IMR-90 (cell line): ENCODE measurements at regions not wholly inside any gene's neighbourhood (a gene's known extent, or its start where the extent isn't known, plus 50 kb on each side); places are given as distances from the start of the nearest gene placed in this dataset.

ENCODE experiments used
- ATAC-seq: fragments of 200-7000 bp; cut with Tn5 transposase; 2 replicates; pipeline ENCODE4 v1.9.1; 2020; ENCODE audit warnings: low read depth, mild to moderate bottlenecking, moderate library complexity
- BruUV-seq: library from RNA; stranded (reverse); fragments of 400-500 nt; replicated peaks from 2 replicates; lab custom pipeline; 2021; lab: Mats Ljungman, UMichigan
- CTCF ChIA-PET: fragments of 300-600 bp; formaldehyde crosslinking; extraction: SDS; loops from one replicate; lab custom pipeline; 2021; ENCODE audit warnings: antibody characterized with exemption; lab: Yijun Ruan, JAX
- POLR2A ChIA-PET: fragments of 300-600 bp; sonication (Branson Sonifier 250); formaldehyde crosslinking; loops from one replicate; lab custom pipeline; 2022; ENCODE audit warnings: antibody characterized with exemption; ENCODE audit not compliant: unreplicated experiment; lab: Charles Lee
- DNase-seq: peaks from one replicate; pipeline ENCODE4 v3.0.0; 2013
- H2AFZ ChIP-seq: replicated peaks from 2 replicates; pipeline ENCODE3; 2013; ENCODE audit warnings: low read length, mild to moderate bottlenecking; ENCODE audit not compliant: poor library complexity
- H2AK5ac ChIP-seq: 2 replicates; pipeline ENCODE4 v1.6.1; 2013; ENCODE audit warnings: low read depth, low read length, inconsistent platforms
- H2AK9ac ChIP-seq: replicated peaks from 2 replicates; pipeline ENCODE3; 2013; ENCODE audit warnings: mild to moderate bottlenecking, low read depth, low read length, moderate library complexity; ENCODE audit not compliant: poor library complexity
- H2BK120ac ChIP-seq: 2 replicates; pipeline ENCODE4 v1.6.1; 2013; ENCODE audit warnings: low read depth, low read length, inconsistent platforms
- H2BK15ac ChIP-seq: 3 replicates; pipeline ENCODE4 v1.6.1; 2013; ENCODE audit warnings: low read depth, low read length, inconsistent platforms
- H2BK20ac ChIP-seq: 2 replicates; pipeline ENCODE4 v1.6.1; 2013; ENCODE audit warnings: low read depth, mild to moderate bottlenecking, inconsistent platforms, low read length, moderate library complexity
- H2BK5ac ChIP-seq: 2 replicates; pipeline ENCODE4 v1.6.1; 2013; ENCODE audit warnings: mild to moderate bottlenecking, low read depth, low read length, inconsistent platforms; ENCODE audit not compliant: poor library complexity, severe bottlenecking
- H3K14ac ChIP-seq: replicated peaks from 2 replicates; pipeline ENCODE4 v1.6.1; 2013; ENCODE audit warnings: low read depth, low read length, inconsistent platforms
- H3K18ac ChIP-seq: 2 replicates; pipeline ENCODE4 v1.6.1; 2013; ENCODE audit warnings: low read depth, low read length, control low read depth
- H3K23ac ChIP-seq: 2 replicates; pipeline ENCODE4 v1.6.1; 2013; ENCODE audit warnings: low read depth, low read length, inconsistent platforms
- H3K27ac ChIP-seq: 2 replicates; pipeline ENCODE4 v1.5.1; 2013; ENCODE audit warnings: mild to moderate bottlenecking, control low read depth, low read length; ENCODE audit not compliant: insufficient read depth
- H3K27me3 ChIP-seq: 2 replicates; pipeline ENCODE4 v1.6.1; 2013; ENCODE audit warnings: low read length; ENCODE audit not compliant: control insufficient read depth, insufficient read depth
- H3K36me3 ChIP-seq: 2 replicates; pipeline ENCODE4 v1.6.1; 2013; ENCODE audit warnings: low read length, mixed read lengths; ENCODE audit not compliant: control insufficient read depth, insufficient read depth
- H3K4ac ChIP-seq: 2 replicates; pipeline ENCODE4 v1.6.1; 2013; ENCODE audit warnings: low read depth, low read length, inconsistent platforms
- H3K4me1 ChIP-seq: 2 replicates; pipeline ENCODE4 v1.6.1; 2013; ENCODE audit warnings: low read length, mixed read lengths; ENCODE audit not compliant: control insufficient read depth, insufficient read depth
- H3K4me2 ChIP-seq: 2 replicates; pipeline ENCODE4 v1.6.1; 2013; ENCODE audit warnings: low read depth, mild to moderate bottlenecking, control low read depth, low read length, moderate library complexity
- H3K4me3 ChIP-seq: 2 replicates; pipeline ENCODE4 v1.5.1; 2013; ENCODE audit warnings: low read depth, mild to moderate bottlenecking, control low read depth, low read length, moderate library complexity; ENCODE audit not compliant: insufficient read depth
- H3K56ac ChIP-seq: 2 replicates; pipeline ENCODE4 v1.6.1; 2013; ENCODE audit warnings: low read length, inconsistent platforms; ENCODE audit not compliant: insufficient read depth; ENCODE audit errors: extremely low read depth
- H3K79me1 ChIP-seq, 2 experiments: 2 replicates each; pipeline ENCODE4 v1.6.1; 2013; ENCODE audit warnings: low read length in 2 of 2, inconsistent platforms in 1 of 2, low read depth in 1 of 2
- H3K9ac ChIP-seq: 2 replicates; pipeline ENCODE4 v1.6.1; 2013; ENCODE audit warnings: low read depth, low read length, control low read depth
- H3K9me1 ChIP-seq: 2 replicates; pipeline ENCODE4 v1.6.1; 2013; ENCODE audit warnings: low read length, inconsistent platforms; ENCODE audit not compliant: insufficient read depth
- H3K9me3 ChIP-seq: 2 replicates; pipeline ENCODE4 v1.6.1; 2013; ENCODE audit warnings: low read length; ENCODE audit not compliant: control insufficient read depth, insufficient read depth
- H4K20me1 ChIP-seq: 2 replicates; pipeline ENCODE4 v1.6.1; 2013; ENCODE audit warnings: low read length, inconsistent platforms; ENCODE audit not compliant: insufficient read depth
- H4K5ac ChIP-seq: 2 replicates; pipeline ENCODE4 v1.6.1; 2013; ENCODE audit warnings: mild to moderate bottlenecking, low read depth, low read length, control low read depth
- H4K8ac ChIP-seq, 2 experiments: 2 replicates each; pipeline ENCODE4 v1.6.1; 2013; ENCODE audit warnings: low read depth in 2 of 2, low read length in 2 of 2, control low read depth in 1 of 2, inconsistent platforms in 1 of 2
- H4K91ac ChIP-seq: 2 replicates; pipeline ENCODE4 v1.6.1; 2013; ENCODE audit warnings: low read depth, low read length, inconsistent platforms; ENCODE audit not compliant: insufficient read depth
- BHLHE40 ChIP-seq: fragments of 150-350 bp; IDR thresholded peaks from 2 replicates; pipeline ENCODE4 v1.6.1; 2016; ENCODE audit warnings: mild to moderate bottlenecking, low read depth, low read length
- CEBPB ChIP-seq: IDR thresholded peaks from 2 replicates; pipeline ENCODE4 v1.6.1; 2012; ENCODE audit warnings: low read depth, low read length, improper control_type of control experiment
- CTCF ChIP-seq: conservative IDR thresholded peaks from 2 replicates; pipeline ENCODE4 v1.5.1; 2012; ENCODE audit warnings: mild to moderate bottlenecking, low read depth, low read length, improper control_type of control experiment
- FOS ChIP-seq: fragments of 150-350 bp; IDR thresholded peaks from 2 replicates; pipeline ENCODE4 v1.6.1; 2016; ENCODE audit warnings: low read depth, low read length
- MAFK ChIP-seq: IDR thresholded peaks from 2 replicates; pipeline ENCODE4 v1.6.1; 2012; ENCODE audit warnings: low read depth, low read length, improper control_type of control experiment
- MXI1 ChIP-seq: IDR thresholded peaks from 2 replicates; pipeline ENCODE4 v1.6.1; 2012; ENCODE audit warnings: low read depth, mild to moderate bottlenecking, low read length, moderate library complexity, borderline replicate concordance
- POLR2A ChIP-seq: IDR thresholded peaks from 2 replicates; pipeline ENCODE4 v1.6.1; 2012; ENCODE audit warnings: mild to moderate bottlenecking, low read depth, low read length
- RAD21 ChIP-seq: IDR thresholded peaks from 2 replicates; pipeline ENCODE4 v1.6.1; 2012; ENCODE audit warnings: low read length, improper control_type of control experiment
- RCOR1 ChIP-seq: IDR thresholded peaks from 2 replicates; pipeline ENCODE4 v1.6.1; 2012; ENCODE audit warnings: mild to moderate bottlenecking, low read length, improper control_type of control experiment; ENCODE audit not compliant: insufficient replicate concordance
- RFX5 ChIP-seq: IDR thresholded peaks from 2 replicates; pipeline ENCODE4 v1.8.0; 2012; ENCODE audit warnings: low read depth, mild to moderate bottlenecking, low read length, moderate library complexity
- SMC3 ChIP-seq: fragments of 150-350 bp; IDR thresholded peaks from 2 replicates; pipeline ENCODE4 v1.6.1; 2016; ENCODE audit warnings: low read depth, mild to moderate bottlenecking, antibody characterized with exemption, low read length, moderate library complexity
- USF2 ChIP-seq: fragments of 150-350 bp; IDR thresholded peaks from 2 replicates; pipeline ENCODE4 v1.6.1; 2017; ENCODE audit warnings: mild to moderate bottlenecking, antibody characterized with exemption, low read length, low read depth
- WGBS, 2 experiments: methylation state at CpG; one replicate each; pipeline versions ENCODE4 v1.1.5 to v1.1.7; 2013; ENCODE audit warnings: missing lambda C conversion rate in 2 of 2; ENCODE audit not compliant: insufficient read length in 1 of 2; ENCODE audit errors: extremely low coverage in 2 of 2; 5-methylcytosine and 5-hydroxymethylcytosine counted together
- dilution Hi-C: fragments of 300-500 bp; cut with HindIII; formaldehyde crosslinking; loops from one replicate; pipeline ENCODE4 v1.14.3; 2018; ENCODE audit warnings: low sequenced_read_pairs; ENCODE audit not compliant: unreplicated experiment
- in situ Hi-C: fragments of 300-500 bp; cut with MboI; formaldehyde crosslinking; loops from 3 replicates; pipeline ENCODE4 v1.14.3; 2019; ENCODE audit warnings: low sequenced_read_pairs, inconsistent platforms, mixed read lengths
- intact Hi-C: fragments of 100-400 bp; cut with micrococcal nuclease; formaldehyde crosslinking; loops from 2 replicates; pipeline ENCODE4 v1.10.0; 2022

GRCh38 chr5:34436761-34437501 is 219.2 kb upstream of the RAI14 start:
- dilution Hi-C loops = no loop called here

More at GRCh38 chr5:34436761-34437501, 219.2 kb upstream of the RAI14 start:
- peak overlapping the region; percentile 8; the same call in 1 of the 2 replicates for H2AK5ac ChIP-seq
- no peak overlapping the region for H3K56ac ChIP-seq
- no peak overlapping the region for H4K5ac ChIP-seq
- no peak overlapping the region for H2BK15ac ChIP-seq
- H2BK120ac ChIP-seq = no peak overlapping the region
- no peak overlapping the region for H4K91ac ChIP-seq
- H2BK5ac ChIP-seq = no peak overlapping the region
- H3K9me3 ChIP-seq = peaks cover 9% of the 10 kb centered on the region
- no peak overlapping the region for H3K4me3 ChIP-seq
- H3K9ac ChIP-seq = no peak overlapping the region
- H3K9me1 ChIP-seq = no peaks in the 10 kb centered on the region; the same call in 1 of the 2 replicates
- H3K36me3 ChIP-seq = no peaks in the 10 kb centered on the region
- POLR2A ChIA-PET = no interaction called here
- 0 out of 2 replicates have a peak overlapping the region, but pooled peaks have one; percentile 22 for H3K4ac ChIP-seq
- H2AFZ ChIP-seq = no peak overlapping the region
- H3K27me3 ChIP-seq = peaks cover 20% of the 10 kb centered on the region
- no peak overlapping the region; the same call in 1 of the 2 replicates for H3K27ac ChIP-seq
- CTCF ChIA-PET = no interaction called here
- H2BK20ac ChIP-seq = no peak overlapping the region
- H3K18ac ChIP-seq = no peak overlapping the region
- H3K4me1 ChIP-seq = peaks cover 3% of the 10 kb centered on the region
- TF ChIP-seq SMC3 (no peak), CEBPB (no peak), FOS (no peak), RFX5 (no peak), USF2 (no peak), MAFK (no peak), BHLHE40 (no peak), MXI1 (no peak), POLR2A (no peak), CTCF (no peak), RCOR1 (no peak), RAD21 (no peak)
- H3K14ac ChIP-seq = peak overlapping the region; percentile 35; the same call in 1 of the 2 replicates
- ATAC-seq (peak; percentile 94), DNase-seq (peak; percentile 79)
- intact Hi-C loops = no loop called here
- H3K4me2 ChIP-seq = peak overlapping the region; percentile 63
- H2AK9ac ChIP-seq = peak overlapping the region; percentile 55
- H4K20me1 ChIP-seq = peaks cover 4% of the 10 kb centered on the region; the same call in 1 of the 2 replicates
- in situ Hi-C loops = no loop called here
- 78% methylated on average over 1 of the region's 4 CpGs; no CpG with 5 or more reads in 1 of the 2 experiments for WGBS, 2 experiments
- no TSS peak for BruUV-seq
- H3K23ac ChIP-seq = peak overlapping the region; percentile 6; the same call in 1 of the 2 replicates
- no peak overlapping the region for H4K8ac ChIP-seq
- no peaks in the 10 kb centered on the region for H3K79me1 ChIP-seq
